HPDE6-E6E7 (cell line): ENCODE measurements at regions not wholly inside any gene's neighbourhood (a gene's known extent, or its start where the extent isn't known, plus 50 kb on each side); places are given as distances from the start of the nearest gene placed in this dataset.

Source experiments
- DNase-seq: peaks from one replicate; pipeline ENCODE4 v3.0.0; 2011; ENCODE audit warnings: missing footprints; ENCODE audit errors: extremely low spot score

DNA sequence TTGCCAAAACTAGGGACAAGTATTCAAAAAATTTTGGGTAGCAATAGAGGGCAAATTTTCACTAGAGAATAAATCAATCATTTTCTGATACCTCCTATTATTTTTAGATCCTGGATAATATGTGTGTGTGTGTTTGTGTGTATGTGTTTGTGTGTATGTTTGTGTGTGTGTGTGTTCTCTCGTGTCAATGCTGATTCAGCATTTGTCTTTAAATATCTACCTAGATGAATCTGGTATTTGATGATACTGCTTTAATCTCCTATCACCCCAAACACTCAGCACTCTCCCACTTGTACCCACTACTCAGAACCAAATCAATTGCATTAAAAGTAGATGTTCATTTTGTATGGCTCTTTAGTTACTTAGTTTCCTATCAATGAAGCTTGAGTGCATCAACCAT lies 101.3 kb upstream of the NPFFR2 start:
- no peak for DNase-seq

DNA sequence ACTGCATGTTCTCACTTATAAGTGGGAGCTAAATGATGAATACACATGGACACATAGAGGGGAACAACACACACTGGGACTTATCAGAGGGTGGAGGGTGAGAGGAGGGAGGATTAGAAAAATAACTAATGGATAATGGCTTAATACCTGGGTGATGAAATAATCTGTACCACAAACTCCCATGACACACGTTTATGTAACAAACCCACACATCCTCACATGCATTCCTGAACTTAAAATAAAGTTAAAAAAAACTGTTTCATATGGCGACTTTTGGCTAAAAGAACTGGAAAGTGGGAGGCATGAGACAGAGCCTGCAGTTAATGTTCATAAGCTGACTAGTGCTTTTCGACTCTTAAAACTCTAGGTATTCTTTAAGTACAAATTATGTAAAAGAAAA lies 98.9 kb upstream of the NPFFR2 start:
- DNase-seq = no peak

DNA sequence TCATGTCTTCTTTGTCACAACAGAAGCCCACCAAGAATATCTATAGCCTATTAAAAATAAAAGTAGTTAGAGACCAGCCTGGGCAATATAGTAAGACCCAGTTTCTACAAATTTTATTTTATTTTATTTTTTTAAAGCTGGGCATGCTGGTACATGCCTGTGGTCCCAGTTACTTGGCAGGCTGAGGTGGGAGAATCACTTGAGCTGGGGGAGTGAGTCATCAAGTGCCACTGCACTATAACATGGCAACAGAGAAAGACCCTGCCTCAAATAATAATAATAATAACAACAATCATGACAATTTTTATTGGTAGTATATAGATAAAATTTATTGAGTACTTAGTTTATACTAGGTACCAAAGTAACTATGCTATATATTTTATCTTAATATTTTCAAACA lies 93.0 kb upstream of the NPFFR2 start:
- DNase-seq = no peak

DNA sequence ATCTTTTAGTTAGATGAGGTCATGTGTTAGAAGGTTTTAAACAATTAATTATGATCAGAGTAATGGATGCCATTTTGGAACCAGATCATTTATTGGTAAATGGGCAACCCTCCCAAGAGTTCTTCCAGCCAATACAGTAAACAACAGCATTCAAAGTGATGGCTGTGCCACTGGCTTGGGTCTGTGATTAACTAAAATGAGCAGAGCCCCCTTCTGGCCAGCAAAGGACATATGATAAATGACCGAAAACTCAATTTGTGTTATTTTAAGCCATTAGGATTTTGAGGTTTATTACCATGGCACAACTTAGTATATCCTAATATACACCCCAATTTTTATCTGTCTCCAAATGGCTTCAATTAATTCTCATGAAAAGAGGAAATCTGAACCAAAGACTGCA lies 90.8 kb upstream of the NPFFR2 start:
- peak; percentile 2 for DNase-seq

DNA sequence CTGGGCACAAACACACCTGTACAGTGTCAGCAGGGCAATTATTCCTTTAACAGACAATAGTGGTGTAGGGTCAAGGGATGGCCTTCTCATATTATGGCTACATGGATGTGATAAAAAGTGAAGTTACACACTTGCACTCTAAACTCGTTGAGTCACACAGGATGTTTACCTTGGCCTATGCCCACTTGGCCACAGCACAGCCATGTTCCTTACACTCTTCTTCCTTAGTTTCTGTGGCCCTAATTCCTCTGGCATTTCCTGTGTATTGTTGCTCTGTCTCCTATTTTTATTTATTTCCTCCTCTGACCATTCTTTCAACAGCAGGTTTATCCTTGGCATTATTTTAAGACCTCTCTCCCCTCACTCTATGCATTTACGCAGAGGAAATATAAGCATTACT lies 86.8 kb upstream of the NPFFR2 start:
- no peak for DNase-seq

DNA sequence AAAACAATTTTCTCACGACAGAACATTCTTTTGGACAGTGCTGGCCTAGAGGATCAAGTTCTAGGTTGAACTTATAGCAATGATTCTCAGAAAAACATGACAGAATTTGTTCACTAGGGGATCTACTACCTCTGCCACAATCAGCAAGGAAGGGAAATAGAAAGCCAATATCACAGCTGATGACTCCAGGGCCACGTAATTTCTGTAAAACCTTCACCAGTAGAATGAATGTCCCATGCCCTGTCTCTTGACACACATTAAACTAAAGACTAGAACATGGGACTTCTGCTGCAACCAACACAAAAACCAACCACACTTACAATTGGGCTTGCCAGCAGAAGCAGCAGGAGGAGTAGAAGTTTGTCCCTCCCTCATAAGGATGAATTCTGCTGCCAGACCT lies 86.0 kb upstream of the NPFFR2 start:
- no peak for DNase-seq

DNA sequence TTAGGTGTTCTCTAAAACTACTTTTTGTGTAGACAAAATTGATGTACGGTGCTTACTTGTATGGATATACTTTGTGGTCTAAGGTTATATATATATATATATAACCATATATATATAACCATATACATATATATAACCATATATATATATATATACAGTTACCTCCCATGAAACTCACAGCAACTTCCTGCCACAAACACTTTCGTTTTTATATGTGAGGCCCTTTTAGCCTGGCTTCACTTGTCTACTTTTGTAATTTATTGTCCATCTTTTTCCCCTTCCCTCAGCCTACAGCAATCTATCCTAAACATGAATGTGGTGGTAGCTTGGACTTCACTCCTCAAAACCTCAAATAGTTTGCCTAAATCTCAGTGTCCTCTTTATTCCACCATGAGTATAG lies 72.8 kb upstream of the NPFFR2 start:
- no peak for DNase-seq

DNA sequence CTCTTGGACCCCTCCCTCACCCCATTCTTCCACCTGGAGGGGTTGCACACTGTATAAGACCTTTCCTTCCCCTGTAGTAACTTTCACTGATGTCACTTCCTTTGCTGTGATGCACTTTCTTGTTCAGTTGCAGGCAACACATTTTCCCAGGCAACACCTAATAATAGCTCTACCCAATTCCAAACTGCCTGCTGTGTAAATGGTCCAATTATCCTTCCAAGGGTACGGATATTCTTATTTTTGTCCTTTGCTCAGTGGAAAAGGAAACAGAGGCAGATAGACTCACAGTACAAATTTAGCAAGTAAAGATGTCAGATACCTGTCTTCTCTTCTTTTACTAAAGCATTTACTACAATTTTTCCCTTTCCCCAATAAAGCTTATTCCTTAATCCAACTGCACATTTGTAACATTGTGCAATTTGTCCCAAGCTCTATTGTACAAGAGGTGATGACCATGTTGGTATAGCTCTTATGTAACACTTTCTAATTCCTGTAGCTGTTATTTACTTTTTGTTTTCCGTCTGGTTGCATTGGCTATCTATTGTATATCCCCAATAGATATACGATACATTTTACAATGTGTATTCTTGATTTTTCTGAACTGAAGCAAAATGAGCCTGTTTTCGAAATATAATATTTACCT lies 69.1 kb upstream of the NPFFR2 start:
- no peak for DNase-seq

DNA sequence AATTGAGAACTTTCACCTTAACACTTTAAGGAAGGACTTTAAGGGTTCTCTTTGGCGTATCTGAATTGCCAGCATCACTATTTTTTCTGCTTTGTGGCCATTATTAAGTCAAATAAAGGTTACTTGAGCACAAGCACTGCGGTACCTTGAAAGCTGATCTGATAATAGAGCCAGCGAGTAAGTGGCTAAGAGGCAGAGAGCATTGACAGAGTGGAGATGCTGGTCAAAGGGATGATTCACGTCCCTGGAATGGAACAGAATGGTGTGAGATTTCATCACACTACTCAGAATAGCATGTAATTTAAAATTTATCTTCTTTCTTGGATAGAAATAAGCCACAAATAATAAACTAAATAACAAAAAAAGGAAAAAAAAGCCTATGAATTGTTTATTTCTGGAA lies 57.1 kb upstream of the NPFFR2 start:
- peak; percentile 5 for DNase-seq

DNA sequence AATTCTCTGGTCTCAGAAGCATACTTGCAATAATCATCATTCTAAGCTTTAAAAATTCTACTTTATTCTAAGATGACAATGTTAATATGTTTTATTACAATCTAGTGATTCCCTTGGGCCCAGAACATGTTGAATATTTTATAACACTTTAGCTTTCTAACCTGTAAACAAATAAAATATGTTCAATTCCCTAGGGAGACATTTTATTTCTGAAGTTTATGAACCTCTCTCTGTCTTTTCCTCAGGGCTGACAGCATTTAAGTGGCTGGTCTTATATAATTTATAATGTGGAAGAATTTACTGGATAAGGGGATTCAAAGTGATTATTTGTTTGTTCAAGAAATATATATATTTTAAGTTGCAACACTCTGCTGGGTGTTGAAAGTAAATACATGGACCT lies 55.3 kb upstream of the NPFFR2 start:
- DNase-seq = no peak

DNA sequence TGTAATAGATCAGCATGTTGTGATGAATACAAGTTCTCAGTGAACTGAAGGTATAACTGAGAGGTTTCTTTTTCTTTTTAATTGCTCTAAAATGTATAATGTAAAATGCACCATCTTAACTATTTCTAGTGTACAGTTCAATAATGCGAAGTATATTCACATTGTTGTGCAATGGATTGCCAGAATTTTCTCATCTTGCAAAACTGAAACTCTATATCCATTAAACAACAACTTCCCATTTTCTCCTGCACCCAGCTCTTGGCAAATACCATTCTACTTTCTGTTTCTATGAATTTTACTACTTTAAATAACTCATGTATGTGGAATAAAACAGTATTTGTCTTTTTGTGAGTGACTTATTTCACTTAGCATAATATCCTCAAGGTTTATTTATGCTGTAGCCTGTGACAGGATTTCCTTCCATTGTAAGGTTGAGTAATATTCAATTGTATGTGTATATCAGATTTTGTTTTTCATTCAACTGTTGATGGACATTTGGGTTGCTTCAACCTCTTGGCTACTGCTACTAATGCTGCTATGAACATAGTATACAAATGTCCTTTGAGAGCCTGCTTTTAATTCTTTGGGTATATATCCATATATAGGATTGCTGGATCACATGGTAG lies 53.5 kb upstream of the NPFFR2 start:
- DNase-seq = no peak

DNA sequence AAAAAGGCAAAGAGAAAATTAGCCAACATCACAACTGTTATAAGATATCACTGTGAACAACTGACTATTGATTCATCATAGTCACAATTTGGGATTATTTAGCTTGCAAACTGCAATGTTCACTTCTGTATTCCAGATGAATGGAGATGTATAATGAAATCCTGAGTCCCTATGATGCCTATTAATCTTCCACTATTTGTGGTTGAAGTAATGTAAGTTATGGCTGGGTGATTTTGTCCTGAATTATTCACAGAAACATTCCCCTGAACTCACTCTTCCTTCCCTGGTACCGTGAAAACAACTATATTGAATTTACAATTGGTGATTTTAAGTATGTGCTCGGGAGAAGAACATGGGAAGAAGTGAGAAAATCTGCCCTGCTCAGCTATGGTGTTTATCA lies 50.8 kb upstream of the NPFFR2 start:
- no peak for DNase-seq
